GM12878 (cell line): ENCODE measurements at regions not wholly inside any gene's neighbourhood (a gene's known extent, or its start where the extent isn't known, plus 50 kb on each side); places are given as distances from the start of the nearest gene placed in this dataset.

Experiments
- CHD1 ChIP-seq: IDR thresholded peaks from 2 replicates; pipeline ENCODE4 v1.6.1; 2012; ENCODE audit warnings: low read depth, low read length, improper control_type of control experiment
- CHD2 ChIP-seq: IDR thresholded peaks from 2 replicates; pipeline ENCODE4 v1.6.1; 2011; ENCODE audit warnings: low read depth, low read length, improper control_type of control experiment, borderline replicate concordance
- CTCF ChIP-seq, 3 experiments: IDR thresholded peaks in 2 of 3; conservative IDR thresholded peaks in 1 of 3; 2 replicates each; pipeline ENCODE4 v1.5.1; 2011; ENCODE audit warnings: low read depth in 3 of 3, low read length in 3 of 3, mild to moderate bottlenecking in 3 of 3, control low read depth in 2 of 3, moderate library complexity in 2 of 3, inconsistent platforms in 1 of 3, mixed read lengths in 1 of 3; ENCODE audit not compliant: control insufficient read depth in 2 of 3, insufficient read depth in 1 of 3; ENCODE audit errors: extremely low read depth in 1 of 3
- GATAD2B ChIP-seq: fragments of 450-650 bp; conservative IDR thresholded peaks from 2 replicates; pipeline ENCODE4 v1.6.1; 2017; ENCODE audit warnings: low read depth, mild to moderate bottlenecking, moderate library complexity
- JUND ChIP-seq: IDR thresholded peaks from 2 replicates; pipeline ENCODE4 v1.6.1; 2012; ENCODE audit warnings: low read depth, mild to moderate bottlenecking, low read length, improper control_type of control experiment, moderate library complexity
- MEF2A ChIP-seq: IDR thresholded peaks from 2 replicates; pipeline ENCODE4 v1.6.1; 2011; ENCODE audit warnings: low read depth, mild to moderate bottlenecking, low read length, moderate library complexity; ENCODE audit not compliant: insufficient read depth
- MTA2 ChIP-seq: fragments of 450-650 bp; IDR thresholded peaks from 2 replicates; pipeline ENCODE4 v1.6.1; 2016; ENCODE audit warnings: low read depth, mild to moderate bottlenecking, moderate library complexity
- MXI1 ChIP-seq: fragments of 150-350 bp; IDR thresholded peaks from 2 replicates; pipeline ENCODE4 v1.6.1; 2011; ENCODE audit warnings: low read depth, mild to moderate bottlenecking, inconsistent platforms, low read length, improper control_type of control experiment
- POLR2AphosphoS2 ChIP-seq: IDR thresholded peaks from 2 replicates; pipeline ENCODE4 v1.6.1; 2011; ENCODE audit warnings: low read depth, mild to moderate bottlenecking, low read length, improper control_type of control experiment, moderate library complexity
- SIN3A ChIP-seq: IDR thresholded peaks from 2 replicates; pipeline ENCODE4 v1.6.1; 2012; ENCODE audit warnings: low read depth, low read length, improper control_type of control experiment
- SIX5 ChIP-seq: IDR thresholded peaks from 2 replicates; pipeline ENCODE4 v1.6.1; 2011; ENCODE audit warnings: mild to moderate bottlenecking, low read depth, low read length, moderate library complexity; ENCODE audit not compliant: severe bottlenecking
- SUZ12 ChIP-seq: fragments of 200-600 bp; sonication (generic); IDR thresholded peaks from one replicate; pipeline ENCODE4 v1.6.1; 2018; ENCODE audit warnings: antibody characterized with exemption, mild to moderate bottlenecking; ENCODE audit not compliant: unreplicated experiment
- TAF1 ChIP-seq: IDR thresholded peaks from 2 replicates; pipeline ENCODE4 v1.6.1; 2011; ENCODE audit warnings: mild to moderate bottlenecking, low read depth, low read length, borderline replicate concordance
- TCF7 ChIP-seq: IDR thresholded peaks from 2 replicates; pipeline ENCODE4 v1.6.1; 2014; ENCODE audit warnings: antibody characterized with exemption, borderline replicate concordance
- ZNF592 ChIP-seq: fragments of 450-650 bp; IDR thresholded peaks from 2 replicates; pipeline ENCODE4 v1.6.1; 2017; ENCODE audit warnings: mild to moderate bottlenecking, moderate library complexity
- ZNF622 ChIP-seq: fragments of 450-650 bp; IDR thresholded peaks from 2 replicates; pipeline ENCODE4 v1.6.1; 2017; ENCODE audit warnings: mild to moderate bottlenecking, inconsistent platforms
- TF ChIP-seq, protein P1 (sequence below): IDR thresholded peaks from 2 replicates; pipeline ENCODE4 v1.6.1; 2011; ENCODE audit warnings: borderline replicate concordance, low read depth, mild to moderate bottlenecking, moderate library complexity, mixed read lengths, low read length; ENCODE audit not compliant: insufficient read depth; ENCODE audit errors: extremely low read length
- TF ChIP-seq, protein P2 (sequence below): fragments of 450-650 bp; formaldehyde crosslinking; IDR thresholded peaks from 2 replicates; pipeline ENCODE4 v1.4.0; 2020; ENCODE audit warnings: mild to moderate bottlenecking, moderate library complexity
- TF ChIP-seq, protein P3 (sequence below): fragments of 150-350 bp; IDR thresholded peaks from 2 replicates; pipeline ENCODE4 v1.6.1; 2014; ENCODE audit warnings: mild to moderate bottlenecking, low read depth, low read length

DNA sequence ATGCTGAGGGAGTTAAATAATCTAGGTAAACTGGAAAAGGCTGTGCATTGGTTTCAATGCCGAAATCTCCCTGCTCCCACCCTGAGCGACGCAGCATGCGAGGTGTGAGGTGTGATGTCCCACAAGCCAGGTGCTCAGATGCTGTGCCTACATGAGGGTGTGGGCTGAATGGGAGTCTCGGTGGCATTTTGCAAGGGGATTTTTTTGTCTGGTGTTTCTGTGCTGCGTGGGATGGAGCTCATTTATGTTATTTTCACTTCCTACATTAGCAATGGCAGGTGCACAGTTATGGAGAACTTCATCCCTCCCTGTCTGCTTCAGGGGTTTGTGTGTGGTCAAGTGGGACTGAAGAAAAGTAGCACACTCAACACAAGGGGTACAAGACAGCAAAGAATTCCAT is 110.2 kb upstream of the CCDC68 start (continued):
- TF ChIP-seq MEF2A (peak; percentile 79), SUZ12 (no peak), GATAD2B (peak; percentile 87), CHD2 (peak; percentile 74; the same call in 1 of the 2 replicates), TCF7 (no peak), MTA2 (peak; percentile 99), POLR2AphosphoS2 (no peak), ZNF622 (no peak), ZNF592 (no peak), JUND (no peak), SIX5 (no peak), MXI1 (no peak), CTCF (IDR thresholded peaks at IDR 0.05 in 2 of 3, conservative IDR thresholded peaks at IDR 0.05 in 1 of 3; ENCODE audit: control insufficient read depth in 2 of 3, extremely low read depth in 1 of 3, insufficient read depth in 1 of 3, low read depth in 3 of 3, low read length in 3 of 3) (no peak), CHD1 (no peak), SIN3A (no peak), TAF1 (no peak)
- TF ChIP-seq, protein P1, sequence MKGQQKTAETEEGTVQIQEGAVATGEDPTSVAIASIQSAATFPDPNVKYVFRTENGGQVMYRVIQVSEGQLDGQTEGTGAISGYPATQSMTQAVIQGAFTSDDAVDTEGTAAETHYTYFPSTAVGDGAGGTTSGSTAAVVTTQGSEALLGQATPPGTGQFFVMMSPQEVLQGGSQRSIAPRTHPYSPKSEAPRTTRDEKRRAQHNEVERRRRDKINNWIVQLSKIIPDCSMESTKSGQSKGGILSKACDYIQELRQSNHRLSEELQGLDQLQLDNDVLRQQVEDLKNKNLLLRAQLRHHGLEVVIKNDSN: no peak
- TF ChIP-seq, protein P2, sequence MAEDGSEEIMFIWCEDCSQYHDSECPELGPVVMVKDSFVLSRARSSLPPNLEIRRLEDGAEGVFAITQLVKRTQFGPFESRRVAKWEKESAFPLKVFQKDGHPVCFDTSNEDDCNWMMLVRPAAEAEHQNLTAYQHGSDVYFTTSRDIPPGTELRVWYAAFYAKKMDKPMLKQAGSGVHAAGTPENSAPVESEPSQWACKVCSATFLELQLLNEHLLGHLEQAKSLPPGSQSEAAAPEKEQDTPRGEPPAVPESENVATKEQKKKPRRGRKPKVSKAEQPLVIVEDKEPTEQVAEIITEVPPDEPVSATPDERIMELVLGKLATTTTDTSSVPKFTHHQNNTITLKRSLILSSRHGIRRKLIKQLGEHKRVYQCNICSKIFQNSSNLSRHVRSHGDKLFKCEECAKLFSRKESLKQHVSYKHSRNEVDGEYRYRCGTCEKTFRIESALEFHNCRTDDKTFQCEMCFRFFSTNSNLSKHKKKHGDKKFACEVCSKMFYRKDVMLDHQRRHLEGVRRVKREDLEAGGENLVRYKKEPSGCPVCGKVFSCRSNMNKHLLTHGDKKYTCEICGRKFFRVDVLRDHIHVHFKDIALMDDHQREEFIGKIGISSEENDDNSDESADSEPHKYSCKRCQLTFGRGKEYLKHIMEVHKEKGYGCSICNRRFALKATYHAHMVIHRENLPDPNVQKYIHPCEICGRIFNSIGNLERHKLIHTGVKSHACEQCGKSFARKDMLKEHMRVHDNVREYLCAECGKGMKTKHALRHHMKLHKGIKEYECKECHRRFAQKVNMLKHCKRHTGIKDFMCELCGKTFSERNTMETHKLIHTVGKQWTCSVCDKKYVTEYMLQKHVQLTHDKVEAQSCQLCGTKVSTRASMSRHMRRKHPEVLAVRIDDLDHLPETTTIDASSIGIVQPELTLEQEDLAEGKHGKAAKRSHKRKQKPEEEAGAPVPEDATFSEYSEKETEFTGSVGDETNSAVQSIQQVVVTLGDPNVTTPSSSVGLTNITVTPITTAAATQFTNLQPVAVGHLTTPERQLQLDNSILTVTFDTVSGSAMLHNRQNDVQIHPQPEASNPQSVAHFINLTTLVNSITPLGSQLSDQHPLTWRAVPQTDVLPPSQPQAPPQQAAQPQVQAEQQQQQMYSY (CRISPR knock-in tag): no peak
- TF ChIP-seq, protein P3, sequence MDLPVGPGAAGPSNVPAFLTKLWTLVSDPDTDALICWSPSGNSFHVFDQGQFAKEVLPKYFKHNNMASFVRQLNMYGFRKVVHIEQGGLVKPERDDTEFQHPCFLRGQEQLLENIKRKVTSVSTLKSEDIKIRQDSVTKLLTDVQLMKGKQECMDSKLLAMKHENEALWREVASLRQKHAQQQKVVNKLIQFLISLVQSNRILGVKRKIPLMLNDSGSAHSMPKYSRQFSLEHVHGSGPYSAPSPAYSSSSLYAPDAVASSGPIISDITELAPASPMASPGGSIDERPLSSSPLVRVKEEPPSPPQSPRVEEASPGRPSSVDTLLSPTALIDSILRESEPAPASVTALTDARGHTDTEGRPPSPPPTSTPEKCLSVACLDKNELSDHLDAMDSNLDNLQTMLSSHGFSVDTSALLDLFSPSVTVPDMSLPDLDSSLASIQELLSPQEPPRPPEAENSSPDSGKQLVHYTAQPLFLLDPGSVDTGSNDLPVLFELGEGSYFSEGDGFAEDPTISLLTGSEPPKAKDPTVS: no peak
